Endothelial cell of umbilical vein (primary cell): ENCODE measurements at regions not wholly inside any gene's neighbourhood (a gene's known extent, or its start where the extent isn't known, plus 50 kb on each side); places are given as distances from the start of the nearest gene placed in this dataset.

Experiments
- BruUV-seq: library from RNA; stranded (reverse); fragments of 400-500 nt; replicated peaks from 2 replicates; lab custom pipeline; 2021; lab: Mats Ljungman, UMichigan
- CTCF ChIA-PET: fragments of 300-600, 350-600 bp; sonication (Branson Sonifier 250); formaldehyde crosslinking; loops from one replicate; lab custom pipeline; 2021; ENCODE audit warnings: antibody characterized with exemption, inconsistent platforms; lab: Charles Lee
- POLR2A ChIA-PET: fragments of 300-600, 350-600 bp; sonication (Branson Sonifier 250); formaldehyde crosslinking; loops from one replicate; lab custom pipeline; 2021; ENCODE audit warnings: antibody characterized with exemption, inconsistent platforms; lab: Charles Lee
- DNase-seq: peaks from one replicate; pipeline ENCODE4 v3.0.0-alpha.2; 2011; ENCODE audit warnings: low read depth, low spot score
- FAIRE-seq: peaks from 2 replicates; lab custom pipeline; 2011; peaks lifted over from hg19 to GRCh38; lab: Jason Lieb, UNC
- H2AFZ ChIP-seq: 2 replicates; pipeline ENCODE4 v1.6.0; 2012; ENCODE audit warnings: low read depth, low read length, control low read depth, inconsistent platforms
- H3K27ac ChIP-seq: 2 replicates; pipeline ENCODE4 v1.5.1; 2011; ENCODE audit warnings: low read depth, mild to moderate bottlenecking, control low read depth, low read length, moderate library complexity; ENCODE audit not compliant: insufficient read depth
- H3K27me3 ChIP-seq, 2 experiments: 2 replicates each; pipeline versions ENCODE4 v1.6.0 to v1.6.1; 2011; ENCODE audit warnings: low read length in 2 of 2, mixed read lengths in 1 of 2; ENCODE audit not compliant: control insufficient read depth in 2 of 2, insufficient read depth in 2 of 2
- H3K36me3 ChIP-seq, 2 experiments: 2 replicates in 1 of 2; 3 replicates in 1 of 2; pipeline ENCODE4 v1.5.1; 2011; ENCODE audit warnings: low read length in 2 of 2, mild to moderate bottlenecking in 1 of 2, moderate library complexity in 1 of 2; ENCODE audit not compliant: control insufficient read depth in 2 of 2, insufficient read depth in 2 of 2; ENCODE audit errors: extremely low read depth in 1 of 2
- H3K4me1 ChIP-seq: 3 replicates; pipeline ENCODE4 v1.5.1; 2011; ENCODE audit warnings: mild to moderate bottlenecking, low read length; ENCODE audit not compliant: control insufficient read depth, insufficient read depth; ENCODE audit errors: extremely low read depth
- H3K4me2 ChIP-seq: 2 replicates; pipeline ENCODE4 v1.6.1; 2011; ENCODE audit warnings: low read length, control low read depth, mixed read lengths; ENCODE audit not compliant: insufficient read depth
- H3K4me3 ChIP-seq, 3 experiments: fragments of 200-600 bp in 1 of 3; sonication (generic), shearing (Covaris generic) in 1 of 3; replicated peaks in 1 of 3; 2 replicates each; pipeline ENCODE4 v1.5.1; 2011 to 2016; ENCODE audit warnings: control low read depth in 3 of 3, low read length in 3 of 3, mild to moderate bottlenecking in 2 of 3, inconsistent platforms in 1 of 3, low read depth in 1 of 3, moderate library complexity in 1 of 3; ENCODE audit not compliant: insufficient read depth in 1 of 3
- H3K79me2 ChIP-seq: 2 replicates; pipeline ENCODE4 v1.6.0; 2012; ENCODE audit warnings: low read length, inconsistent platforms; ENCODE audit not compliant: control insufficient read depth, insufficient read depth
- H3K9ac ChIP-seq: replicated peaks from 2 replicates; pipeline ENCODE3; 2011; ENCODE audit warnings: low read length, control low read depth; ENCODE audit not compliant: insufficient read depth; ENCODE audit errors: extremely low read depth
- H3K9me1 ChIP-seq: replicated peaks from 3 replicates; pipeline ENCODE4 v1.6.0; 2011; ENCODE audit warnings: mild to moderate bottlenecking, low read length; ENCODE audit not compliant: control insufficient read depth, insufficient read depth; ENCODE audit errors: extremely low read depth
- H3K9me3 ChIP-seq: replicated peaks from 2 replicates; pipeline ENCODE4 v1.5.1; 2012; ENCODE audit warnings: low read length, inconsistent platforms; ENCODE audit not compliant: control insufficient read depth, insufficient read depth
- H4K20me1 ChIP-seq: replicated peaks from 2 replicates; pipeline ENCODE3; 2011; ENCODE audit warnings: mild to moderate bottlenecking, low read length; ENCODE audit not compliant: control insufficient read depth, insufficient read depth; ENCODE audit errors: extremely low read depth
- EZH2 ChIP-seq: IDR thresholded peaks from 2 replicates; pipeline ENCODE4 v1.6.1; 2012; ENCODE audit warnings: borderline replicate concordance, low read depth, mild to moderate bottlenecking, moderate library complexity, low read length, inconsistent platforms; ENCODE audit not compliant: severe bottlenecking
- FOS ChIP-seq: IDR thresholded peaks from 2 replicates; pipeline ENCODE4 v1.6.1; 2011; ENCODE audit warnings: mild to moderate bottlenecking, low read length, moderate library complexity, borderline replicate concordance; ENCODE audit not compliant: insufficient read depth
- GATA2 ChIP-seq: IDR thresholded peaks from 2 replicates; pipeline ENCODE4 v1.7.0; 2011; ENCODE audit warnings: low read depth, mild to moderate bottlenecking, moderate library complexity, mixed read lengths, low read length; ENCODE audit not compliant: insufficient read length, insufficient read depth
- JUN ChIP-seq: IDR thresholded peaks from 2 replicates; pipeline ENCODE4 v1.6.1; 2011; ENCODE audit warnings: borderline replicate concordance, low read depth; ENCODE audit not compliant: insufficient read length, insufficient read depth
- MYC ChIP-seq: IDR thresholded peaks from one replicate; pipeline ENCODE4 v1.6.1; 2011; ENCODE audit warnings: mild to moderate bottlenecking, low read depth, low read length
- POLR2A ChIP-seq: IDR thresholded peaks from 2 replicates; pipeline ENCODE4 v1.6.1; 2012; ENCODE audit warnings: low read depth, mild to moderate bottlenecking, control low read depth, low read length
- POLR2AphosphoS5 ChIP-seq: IDR thresholded peaks from 2 replicates; pipeline ENCODE4 v1.6.1; 2012; ENCODE audit warnings: low read depth, mild to moderate bottlenecking, control low read depth, low read length, moderate library complexity; ENCODE audit not compliant: insufficient read depth
- dilution Hi-C: fragments of 300-500 bp; cut with MboI; formaldehyde crosslinking; loops from one replicate; pipeline ENCODE4 v1.15.0; 2019; ENCODE audit warnings: low sequenced_read_pairs; ENCODE audit not compliant: extremely low pct_ligation_motif_present
- intact Hi-C: fragments of 100-400 bp; cut with micrococcal nuclease; formaldehyde crosslinking; loops from one replicate; pipeline ENCODE4 v1.10.0; 2022
- TF ChIP-seq, protein P1 (sequence below): IDR thresholded peaks from 2 replicates; pipeline ENCODE4 v1.6.1; 2011; ENCODE audit not compliant: insufficient read depth, insufficient read length
- TF ChIP-seq, protein P2 (sequence below), 2 donors: IDR thresholded peaks; 1 replicate in 1 of 2; 2 replicates in 1 of 2; pipeline ENCODE4 v1.5.1; 2011; ENCODE audit warnings: low read length in 2 of 2, mild to moderate bottlenecking in 2 of 2, moderate library complexity in 2 of 2, control low read depth in 1 of 2, inconsistent platforms in 1 of 2, low read depth in 1 of 2; ENCODE audit not compliant: insufficient read depth in 1 of 2; ENCODE audit errors: extremely low read depth in 1 of 2

DNA sequence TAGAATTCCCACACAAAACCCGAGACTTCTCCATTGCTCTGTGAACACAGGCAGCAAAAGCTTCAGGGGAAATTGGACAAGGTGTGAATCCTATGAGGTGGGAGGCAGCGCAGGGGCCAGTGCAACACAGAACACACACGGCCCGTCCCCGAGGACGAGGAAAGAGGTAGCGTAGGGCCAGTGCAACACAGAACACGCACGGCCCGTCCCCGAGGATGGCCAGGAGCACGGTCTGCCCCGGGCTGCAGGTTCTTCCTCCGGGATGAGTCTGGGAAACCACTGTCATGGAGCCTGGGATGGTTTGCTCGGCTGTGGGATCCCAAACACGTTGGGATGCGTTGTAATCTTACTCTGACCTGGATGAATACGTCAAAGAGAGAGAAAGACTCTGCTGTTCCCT lies 432.1 kb downstream of the GLRX3 start:
- no peaks in the 10 kb centered on the region for H3K79me2 ChIP-seq
- no peaks in the 10 kb centered on the region for H3K27me3 ChIP-seq
- POLR2A ChIA-PET: no interaction called here
- CTCF ChIA-PET: no interaction called here
- H3K4me3 ChIP-seq: no peak overlapping the region
- no TSS peak for BruUV-seq
- H4K20me1 ChIP-seq: no peaks in the 10 kb centered on the region
- no peak overlapping the region for H3K9ac ChIP-seq
- no peak overlapping the region for H2AFZ ChIP-seq
- H3K4me2 ChIP-seq: no peak overlapping the region
- no peak overlapping the region for H3K27ac ChIP-seq
- no peak for FAIRE-seq
- intact Hi-C loops: no loop called here
- dilution Hi-C loops: no loop called here
- no peaks in the 10 kb centered on the region for H3K4me1 ChIP-seq
- peaks cover 7% of the 10 kb centered on the region for H3K9me3 ChIP-seq
- H3K36me3 ChIP-seq: no peaks in the 10 kb centered on the region
- H3K9me1 ChIP-seq: no peaks in the 10 kb centered on the region
- TF ChIP-seq POLR2AphosphoS5 (no peak), GATA2 (no peak), FOS (no peak), POLR2A (no peak), MYC (no peak), JUN (no peak), EZH2 (no peak)
- TF ChIP-seq, protein P1, sequence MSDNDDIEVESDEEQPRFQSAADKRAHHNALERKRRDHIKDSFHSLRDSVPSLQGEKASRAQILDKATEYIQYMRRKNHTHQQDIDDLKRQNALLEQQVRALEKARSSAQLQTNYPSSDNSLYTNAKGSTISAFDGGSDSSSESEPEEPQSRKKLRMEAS: no peak
- TF ChIP-seq, protein P2, sequence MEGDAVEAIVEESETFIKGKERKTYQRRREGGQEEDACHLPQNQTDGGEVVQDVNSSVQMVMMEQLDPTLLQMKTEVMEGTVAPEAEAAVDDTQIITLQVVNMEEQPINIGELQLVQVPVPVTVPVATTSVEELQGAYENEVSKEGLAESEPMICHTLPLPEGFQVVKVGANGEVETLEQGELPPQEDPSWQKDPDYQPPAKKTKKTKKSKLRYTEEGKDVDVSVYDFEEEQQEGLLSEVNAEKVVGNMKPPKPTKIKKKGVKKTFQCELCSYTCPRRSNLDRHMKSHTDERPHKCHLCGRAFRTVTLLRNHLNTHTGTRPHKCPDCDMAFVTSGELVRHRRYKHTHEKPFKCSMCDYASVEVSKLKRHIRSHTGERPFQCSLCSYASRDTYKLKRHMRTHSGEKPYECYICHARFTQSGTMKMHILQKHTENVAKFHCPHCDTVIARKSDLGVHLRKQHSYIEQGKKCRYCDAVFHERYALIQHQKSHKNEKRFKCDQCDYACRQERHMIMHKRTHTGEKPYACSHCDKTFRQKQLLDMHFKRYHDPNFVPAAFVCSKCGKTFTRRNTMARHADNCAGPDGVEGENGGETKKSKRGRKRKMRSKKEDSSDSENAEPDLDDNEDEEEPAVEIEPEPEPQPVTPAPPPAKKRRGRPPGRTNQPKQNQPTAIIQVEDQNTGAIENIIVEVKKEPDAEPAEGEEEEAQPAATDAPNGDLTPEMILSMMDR (IDR thresholded peaks at IDR 0.05; ENCODE audit: extremely low read depth in 1 of 2, insufficient read depth in 1 of 2, low read depth in 1 of 2, low read length in 2 of 2): no peak
- DNase-seq: no peak
